GM23338 (cell line): ENCODE measurements at regions not wholly inside any gene's neighbourhood (a gene's known extent, or its start where the extent isn't known, plus 50 kb on each side); places are given as distances from the start of the nearest gene placed in this dataset.

Experiments
- ATAC-seq: fragments of 200-7000 bp; cut with Tn5 transposase; 3 replicates; pipeline ENCODE4 v1.9.1; 2020
- DNase-seq: peaks from one replicate; pipeline ENCODE4 v3.0.0-alpha.2; 2015; ENCODE audit warnings: low spot score
- H2AFZ ChIP-seq: fragments of 200-600 bp; sonication (generic); 2 replicates; pipeline ENCODE4 v1.8.0; 2016; ENCODE audit warnings: antibody characterized with exemption, mild to moderate bottlenecking, moderate library complexity
- H3F3A ChIP-seq: fragments of 200-600 bp; sonication (generic); replicated peaks from 2 replicates; pipeline ENCODE4 v1.8.0; 2017; ENCODE audit warnings: antibody characterized with exemption, mixed run types, low read depth
- H3K27ac ChIP-seq: fragments of 200-600 bp; sonication (generic); 2 replicates; pipeline ENCODE4 v1.6.1; 2016; ENCODE audit warnings: low read depth
- H3K27me3 ChIP-seq: fragments of 200-600 bp; sonication (generic); 2 replicates; pipeline ENCODE4 v1.8.0; 2016; ENCODE audit warnings: mild to moderate bottlenecking, mixed run types, moderate library complexity; ENCODE audit not compliant: insufficient read depth
- H3K36me3 ChIP-seq: fragments of 200-600 bp; sonication (generic); 2 replicates; pipeline ENCODE4 v1.8.0; 2016; ENCODE audit warnings: mild to moderate bottlenecking; ENCODE audit not compliant: insufficient read depth
- H3K4me1 ChIP-seq: fragments of 200-600 bp; sonication (generic); 2 replicates; pipeline ENCODE4 v1.8.0; 2016; ENCODE audit warnings: mild to moderate bottlenecking, moderate library complexity; ENCODE audit not compliant: insufficient read depth
- H3K4me2 ChIP-seq: fragments of 200-600 bp; sonication (generic); 2 replicates; pipeline ENCODE4 v1.7.1; 2017; ENCODE audit warnings: mixed run types
- H3K4me3 ChIP-seq: fragments of 200-600 bp; sonication (generic); 2 replicates; pipeline ENCODE4 v1.6.1; 2016; ENCODE audit warnings: mixed run types
- H3K79me2 ChIP-seq: fragments of 200-600 bp; sonication (generic); replicated peaks from 2 replicates; pipeline ENCODE4 v1.8.0; 2017; ENCODE audit warnings: mild to moderate bottlenecking; ENCODE audit not compliant: insufficient read depth
- H3K9me2 ChIP-seq: fragments of 200-600 bp; sonication (generic); 2 replicates; pipeline ENCODE4 v1.8.0; 2017; ENCODE audit not compliant: insufficient read depth
- H4K20me1 ChIP-seq: fragments of 200-600 bp; sonication (generic); replicated peaks from 2 replicates; pipeline ENCODE4 v1.8.0; 2017; ENCODE audit warnings: mild to moderate bottlenecking; ENCODE audit not compliant: insufficient read depth
- H3K27ac Mint-ChIP-seq: 2 replicates; pipeline ENCODE4 v1.8.0; 2020; ENCODE audit warnings: inconsistent platforms, mild to moderate bottlenecking, moderate library complexity, mixed read lengths
- H3K27me3 Mint-ChIP-seq: 3 replicates; pipeline ENCODE4 v1.8.0; 2022; ENCODE audit warnings: low read depth, mild to moderate bottlenecking, moderate library complexity, mixed read lengths, inconsistent platforms; ENCODE audit not compliant: insufficient read depth, poor library complexity
- H3K36me3 Mint-ChIP-seq: 3 replicates; pipeline ENCODE4 v1.8.0; 2021; ENCODE audit warnings: low read depth, mild to moderate bottlenecking, inconsistent platforms, moderate library complexity, mixed read lengths
- H3K4me1 Mint-ChIP-seq: 3 replicates; pipeline ENCODE4 v1.8.0; 2020; ENCODE audit warnings: mild to moderate bottlenecking, inconsistent platforms, mixed read lengths
- H3K4me3 Mint-ChIP-seq: 3 replicates; pipeline ENCODE4 v1.8.0; 2021; ENCODE audit warnings: moderate library complexity, mild to moderate bottlenecking, inconsistent platforms, mixed read lengths
- H3K9me3 Mint-ChIP-seq: 3 replicates; pipeline ENCODE4 v1.8.0; 2020; ENCODE audit warnings: moderate library complexity, mild to moderate bottlenecking, inconsistent platforms, mixed read lengths
- CREB1 ChIP-seq: fragments of 250-450 bp; sonication (Bioruptor Pico); IDR thresholded peaks from 2 replicates; pipeline ENCODE4 v1.5.0; 2020; ENCODE audit warnings: low read depth, mild to moderate bottlenecking, moderate library complexity
- CTCF ChIP-seq, 2 experiments: fragments of 200-600 bp in 1 of 2; sonication (generic) in 1 of 2; conservative IDR thresholded peaks; 2 replicates each; pipeline versions ENCODE4 v1.5.1 to v1.6.1; 2016 to 2017; ENCODE audit warnings: antibody characterized with exemption in 2 of 2, low read depth in 2 of 2, mild to moderate bottlenecking in 2 of 2, moderate library complexity in 1 of 2
- ETS1 ChIP-seq: IDR thresholded peaks from 2 replicates; pipeline ENCODE4 v1.6.1; 2016; ENCODE audit warnings: antibody characterized with exemption
- EZH2 ChIP-seq: fragments of 200-600 bp; sonication (generic); IDR thresholded peaks from one replicate; pipeline ENCODE4 v1.8.0; 2017; ENCODE audit warnings: antibody characterized with exemption, mild to moderate bottlenecking, low read depth; ENCODE audit not compliant: unreplicated experiment
- JUNB ChIP-seq: IDR thresholded peaks from one replicate; pipeline ENCODE4 v1.6.1; 2016; ENCODE audit warnings: antibody characterized with exemption; ENCODE audit not compliant: unreplicated experiment
- NANOG ChIP-seq: IDR thresholded peaks from 2 replicates; pipeline ENCODE4 v1.6.1; 2016; ENCODE audit warnings: antibody characterized with exemption, borderline replicate concordance
- POLR2AphosphoS5 ChIP-seq: IDR thresholded peaks from 2 replicates; pipeline ENCODE4 v1.6.1; 2016; ENCODE audit warnings: antibody characterized with exemption, low read depth
- REST ChIP-seq: IDR thresholded peaks from one replicate; pipeline ENCODE4 v1.6.1; 2018; ENCODE audit warnings: antibody characterized with exemption; ENCODE audit not compliant: unreplicated experiment
- STAT1 ChIP-seq: IDR thresholded peaks from one replicate; pipeline ENCODE4 v1.6.1; 2016; ENCODE audit warnings: antibody characterized with exemption; ENCODE audit not compliant: unreplicated experiment
- ZNF114 ChIP-seq: fragments of 250-450 bp; sonication (Bioruptor Pico); IDR thresholded peaks from 2 replicates; pipeline ENCODE4 v1.5.0; 2020; ENCODE audit warnings: mild to moderate bottlenecking, moderate library complexity
- ZNF331 ChIP-seq: fragments of 250-450 bp; sonication (Bioruptor Pico); IDR thresholded peaks from 2 replicates; pipeline ENCODE4 v1.5.0; 2020; ENCODE audit warnings: low read depth, mild to moderate bottlenecking, moderate library complexity
- ZNF462 ChIP-seq: fragments of 250-450 bp; sonication (Bioruptor Pico); IDR thresholded peaks from 2 replicates; pipeline ENCODE4 v1.5.0; 2020; ENCODE audit warnings: mild to moderate bottlenecking, moderate library complexity

GRCh38 chr9:18421391-18421790, 52.6 kb upstream of the ADAMTSL1 start:
- Mint-ChIP-seq H3K4me1 (peaks cover 11% of the 10 kb centered on the region), H3K36me3 (no peaks in the 10 kb centered on the region), H3K27me3 (no peaks in the 10 kb centered on the region), H3K27ac (no peak overlapping the region), H3K9me3 (no peaks in the 10 kb centered on the region), H3K4me3 (no peak overlapping the region)
- peak; percentile 8 for DNase-seq
- H3K9me2 ChIP-seq: no peaks in the 10 kb centered on the region
- no peak overlapping the region for H2AFZ ChIP-seq
- TF ChIP-seq ZNF114 (no peak), EZH2 (no peak), POLR2AphosphoS5 (no peak), CREB1 (CRISPR knock-in tag) (no peak), JUNB (no peak), STAT1 (no peak), ETS1 (no peak), CTCF (conservative IDR thresholded peaks at IDR 0.05; ENCODE audit: low read depth in 2 of 2) (no peak), REST (no peak), ZNF462 (CRISPR knock-in tag) (no peak), NANOG (no peak), ZNF331 (CRISPR knock-in tag) (no peak)
- no peaks in the 10 kb centered on the region for H4K20me1 ChIP-seq
- no peak overlapping the region for H3K4me3 ChIP-seq
- H3K36me3 ChIP-seq: no peaks in the 10 kb centered on the region
- no peaks in the 10 kb centered on the region for H3K79me2 ChIP-seq
- no peaks in the 10 kb centered on the region for H3K4me1 ChIP-seq
- no peak overlapping the region for H3K27ac ChIP-seq
- H3K4me2 ChIP-seq: no peak overlapping the region
- ATAC-seq: no peak
- H3K27me3 ChIP-seq: no peaks in the 10 kb centered on the region
- no peaks in the 10 kb centered on the region for H3F3A ChIP-seq
